Caki2 (cell line): ENCODE measurements at regions not wholly inside any gene's neighbourhood (a gene's known extent, or its start where the extent isn't known, plus 50 kb on each side); places are given as distances from the start of the nearest gene placed in this dataset.
"Not testable (repeated sequence)": the region's sequence is repeated elsewhere in the genome, so short reads cannot be mapped to it uniquely, and the experiment has no call there.

Experiments
- DNase-seq: peaks from one replicate; pipeline ENCODE4 v3.0.0-alpha.2; 2015; ENCODE audit warnings: low read depth
- in situ Hi-C: cut with HindIII; loops from 2 replicates; pipeline ENCODE4 v1.10.0; 2016; ENCODE audit warnings: low sequenced_read_pairs, low pct_unique_long_range_greater_than_20kb, mixed read lengths

DNA sequence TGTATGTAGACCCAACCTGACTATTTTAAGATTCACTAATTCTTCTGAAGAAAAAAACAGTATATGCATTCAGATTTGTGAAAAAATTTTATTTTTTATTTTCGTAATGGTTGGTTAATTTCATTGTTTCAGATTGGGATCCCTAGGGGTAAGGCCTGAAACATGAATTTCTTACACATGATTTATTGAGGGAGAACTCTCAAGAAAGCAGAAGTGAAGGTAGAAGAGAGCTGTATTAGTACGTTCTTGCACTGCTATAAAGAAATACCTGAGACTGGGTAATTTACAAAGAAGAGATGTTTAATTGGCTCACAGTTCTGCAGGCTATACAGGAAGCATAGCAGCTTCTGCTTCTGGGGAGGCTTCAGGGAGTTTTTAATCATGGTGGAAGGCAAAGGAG lies 611.9 kb upstream of the TECRL start:
- in situ Hi-C loops = no loop called here

DNA sequence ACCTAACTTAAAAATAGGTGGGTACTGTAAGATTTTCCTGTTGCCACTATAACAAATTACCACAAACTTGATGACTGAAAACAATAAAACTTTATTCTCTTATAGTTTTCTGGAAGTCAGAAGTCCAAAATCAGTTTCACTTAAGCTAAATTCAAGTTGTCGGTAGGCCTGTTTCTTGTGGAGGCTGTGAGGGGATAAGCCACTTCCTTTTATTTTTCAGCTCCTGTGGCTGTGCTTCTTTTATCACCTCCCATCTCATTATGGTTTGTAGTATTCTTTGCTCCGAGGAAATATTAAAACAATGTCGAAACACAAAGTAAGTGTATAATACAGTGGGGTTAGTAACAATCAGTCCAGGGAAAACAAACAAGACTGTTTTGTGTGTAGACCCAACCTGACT lies 610.5 kb upstream of the TECRL start:
- DNase-seq = no peak
- in situ Hi-C loops = no loop called here

More for the DNA sequence above, 611.9 kb upstream of the TECRL start:
- no peak for DNase-seq

DNA sequence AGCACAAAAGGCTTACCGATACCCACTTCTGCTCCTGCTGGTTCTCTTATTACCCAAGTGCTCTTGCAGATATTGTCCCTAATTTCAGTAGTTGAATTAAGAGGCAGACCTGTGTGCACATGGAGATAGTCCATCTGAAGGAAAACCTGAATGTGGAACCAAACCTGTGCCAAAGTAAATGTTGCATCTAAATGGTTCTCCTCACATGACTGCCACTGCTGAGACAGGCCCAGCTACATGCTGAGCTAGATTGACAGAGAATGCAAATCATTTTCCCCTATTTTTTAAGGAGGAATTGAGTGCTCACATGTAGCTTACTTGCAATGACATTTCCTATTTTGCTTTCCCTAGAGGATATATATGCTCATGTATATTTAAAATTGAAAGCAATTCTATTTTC lies 609.1 kb upstream of the TECRL start:
- in situ Hi-C loops = no loop called here

DNA sequence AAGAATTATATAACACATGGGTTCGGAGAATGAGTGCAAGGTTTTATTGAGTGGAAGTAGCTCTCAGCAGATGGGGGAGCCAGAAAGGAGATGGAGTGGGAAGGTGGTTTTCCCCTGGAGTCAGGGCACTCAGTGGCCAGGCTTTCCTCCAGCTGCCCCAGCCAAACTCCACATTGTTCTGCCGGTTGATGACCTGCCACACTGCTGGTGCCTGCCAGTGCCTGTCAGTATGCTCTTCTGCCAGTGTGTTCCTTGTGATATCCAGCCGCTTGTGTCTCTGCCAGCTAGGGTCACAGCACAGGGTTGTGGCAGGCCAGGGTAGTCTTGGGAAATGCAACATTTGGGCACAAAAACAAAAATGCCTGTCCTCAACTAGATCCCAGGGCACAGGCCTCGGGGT lies 604.8 kb upstream of the TECRL start:
- DNase-seq = no peak
- in situ Hi-C loops = no loop called here

More for the DNA sequence above, 609.1 kb upstream of the TECRL start:
- DNase-seq = no peak

DNA sequence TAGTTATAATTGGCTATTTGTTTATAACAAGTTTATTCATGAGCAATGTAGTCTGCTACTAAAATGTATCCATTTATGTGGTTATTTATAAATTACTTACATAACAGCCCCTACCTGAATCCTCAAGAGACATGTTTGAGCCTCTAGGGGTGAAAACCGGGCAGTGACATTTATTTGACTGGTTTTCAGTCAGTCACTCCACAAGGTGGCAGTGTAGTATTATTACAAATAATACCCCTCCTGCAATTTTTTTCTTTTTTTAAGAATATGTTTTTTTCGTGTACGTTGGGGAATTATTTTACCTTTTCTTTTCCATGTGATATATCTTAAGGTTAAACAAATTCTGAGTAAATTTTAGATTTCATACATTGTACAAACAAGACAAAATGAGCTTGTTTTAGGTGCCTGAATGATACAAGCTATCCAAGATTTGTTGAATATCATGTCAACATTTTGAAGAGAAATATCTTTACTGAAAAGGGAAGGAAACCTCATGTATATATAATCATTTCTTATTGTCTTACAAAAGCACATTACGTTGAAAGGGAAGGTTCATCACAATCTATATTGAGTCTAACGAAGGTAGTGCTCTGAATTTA lies 598.7 kb upstream of the TECRL start:
- peak; percentile 23 for DNase-seq
- in situ Hi-C loops = no loop called here

DNA sequence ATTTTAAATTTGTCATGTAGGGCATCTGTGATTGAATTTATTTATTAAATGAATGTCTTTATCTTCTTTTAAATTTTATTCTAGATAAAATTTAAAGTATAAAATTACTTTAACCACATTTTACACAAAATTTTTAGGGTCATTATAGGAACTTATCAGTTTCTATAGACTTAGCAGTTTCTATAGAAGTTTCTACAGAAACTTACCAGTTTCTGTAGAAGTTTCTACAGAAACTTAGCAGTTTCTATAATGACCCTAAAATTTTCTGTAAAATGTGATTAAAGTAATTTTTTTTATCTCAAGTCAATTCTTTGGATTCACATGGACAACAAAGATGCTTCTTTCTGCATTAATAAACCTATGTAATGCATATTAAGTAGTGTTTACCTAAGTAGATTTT lies 565.9 kb upstream of the TECRL start:
- in situ Hi-C loops = no loop called here
- no peak for DNase-seq

DNA sequence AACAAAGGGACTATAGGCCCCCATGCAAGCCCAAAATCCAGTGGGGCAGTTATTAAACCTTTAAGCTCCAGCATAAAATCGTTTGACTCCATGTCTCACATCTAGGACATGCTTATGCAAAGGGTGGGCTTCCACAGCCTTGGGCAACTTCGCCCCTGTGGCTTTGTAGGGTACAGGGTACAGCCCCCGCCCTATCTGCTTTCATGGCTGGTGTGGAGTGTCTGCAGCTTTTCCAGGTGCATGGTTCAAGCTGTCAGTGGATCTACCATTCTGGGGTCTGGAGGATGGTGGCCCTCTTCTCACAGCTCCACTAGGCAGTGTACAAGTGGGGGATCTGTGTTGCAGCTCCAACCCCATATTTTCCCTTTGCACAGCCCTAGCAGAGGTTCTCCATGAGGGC lies 559.8 kb upstream of the TECRL start:
- in situ Hi-C loops = no loop called here

DNA sequence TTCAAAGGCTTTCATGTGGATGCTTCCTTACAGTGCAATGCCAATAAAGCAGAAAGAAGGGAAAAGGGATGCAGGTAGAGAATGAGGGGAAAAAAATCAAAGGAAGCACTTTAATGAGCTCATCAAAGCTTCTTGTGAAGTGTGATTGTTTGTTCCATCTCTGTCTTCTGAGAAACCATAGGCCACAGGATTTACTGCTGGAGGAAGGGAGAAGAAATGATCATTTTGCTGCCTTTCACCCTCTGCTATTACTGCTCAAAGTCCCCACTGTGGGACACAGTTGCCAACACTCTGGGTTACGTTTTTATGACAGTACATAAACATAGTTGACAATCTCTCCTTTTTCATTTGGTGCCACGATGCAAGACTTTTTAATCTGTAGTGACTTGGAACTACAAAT lies 558.0 kb upstream of the TECRL start:
- in situ Hi-C loops = no loop called here
- no peak for DNase-seq

More for the DNA sequence above, 559.8 kb upstream of the TECRL start:
- DNase-seq = no peak

DNA sequence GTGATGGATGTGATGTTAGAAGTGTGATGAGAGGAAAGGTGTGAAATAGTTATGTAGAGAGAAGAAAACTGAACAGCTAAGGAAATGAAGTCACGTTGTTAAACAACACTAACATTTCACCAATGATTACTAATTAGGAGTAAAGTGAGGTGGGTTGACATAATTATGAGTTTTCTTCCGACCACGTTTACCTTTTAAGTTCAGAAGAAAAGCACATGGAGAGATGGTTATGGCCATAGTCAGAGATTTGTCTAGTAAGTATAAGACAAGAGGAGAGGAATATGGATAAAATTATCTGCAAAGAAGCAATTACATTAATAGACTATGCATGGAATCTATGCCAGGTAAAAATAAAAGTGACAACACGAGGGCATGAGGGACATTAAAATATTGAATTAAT lies 551.3 kb upstream of the TECRL start:
- in situ Hi-C loops = no loop called here
- DNase-seq = no peak

DNA sequence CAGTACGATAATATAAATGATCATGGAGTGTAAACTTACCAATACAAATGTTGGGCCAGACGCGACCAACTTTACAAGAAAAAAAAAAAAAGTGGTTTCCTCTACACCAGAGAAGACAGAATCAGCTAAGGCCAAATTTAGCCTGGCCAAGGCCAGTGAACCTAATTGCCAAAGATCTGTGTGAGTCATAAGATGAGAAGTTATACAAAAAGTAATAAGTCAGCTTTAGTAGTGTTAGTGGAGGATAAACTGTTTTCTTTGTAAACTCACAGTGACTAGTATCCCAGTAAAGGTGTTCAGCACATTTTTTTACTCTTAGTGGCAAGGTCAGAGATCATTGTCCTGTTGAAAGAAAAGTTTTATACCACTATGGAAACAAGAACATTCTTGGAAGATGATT lies 531.4 kb upstream of the TECRL start:
- peak; percentile 70 for DNase-seq
- in situ Hi-C loops = no loop called here

DNA sequence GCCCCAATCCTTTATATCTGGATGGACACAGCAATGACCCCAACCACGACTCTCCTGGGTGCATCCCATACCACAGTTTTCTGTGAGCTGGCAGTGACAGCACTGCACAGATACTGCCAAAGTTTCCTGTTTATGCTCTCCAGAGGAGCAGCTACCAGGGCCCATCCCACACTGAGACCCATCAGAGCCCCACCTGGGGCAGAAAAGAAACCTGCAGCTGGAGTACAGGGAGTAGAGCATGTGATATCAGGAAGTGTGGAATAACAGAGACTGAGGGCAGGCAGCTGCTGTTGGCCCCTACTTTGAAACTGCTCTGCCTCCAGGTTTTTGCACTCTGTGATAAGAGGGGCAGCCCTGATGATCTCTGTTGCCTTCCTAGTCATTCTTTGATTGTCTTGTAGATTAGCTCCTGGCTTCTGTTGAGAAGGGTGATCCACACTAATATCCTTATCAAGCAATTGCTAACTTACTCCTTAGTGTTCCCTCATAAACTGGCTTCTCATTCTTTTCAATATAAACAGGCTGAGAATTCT lies 526.3 kb upstream of the TECRL start:
- in situ Hi-C loops = no loop called here
- DNase-seq = no peak

DNA sequence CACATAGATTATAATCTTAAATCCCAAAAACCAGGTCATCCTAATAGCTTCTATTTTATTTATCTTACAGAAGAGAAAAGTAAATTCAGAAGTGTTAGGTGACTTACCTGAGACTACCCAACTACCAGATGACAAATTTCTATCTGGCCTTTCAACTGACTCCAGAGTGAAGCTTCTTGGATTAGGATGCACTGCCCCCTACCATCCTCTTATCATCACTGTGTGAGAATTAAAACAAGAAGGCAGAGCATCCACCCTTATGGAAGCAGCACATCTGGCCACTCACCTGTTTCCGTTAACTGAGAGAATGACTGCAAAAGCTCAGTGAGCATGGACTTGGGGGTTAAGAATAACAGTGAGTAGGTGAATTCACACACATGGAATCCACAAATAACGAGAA lies 502.6 kb upstream of the TECRL start:
- no peak for DNase-seq
- in situ Hi-C loops = no loop called here

DNA sequence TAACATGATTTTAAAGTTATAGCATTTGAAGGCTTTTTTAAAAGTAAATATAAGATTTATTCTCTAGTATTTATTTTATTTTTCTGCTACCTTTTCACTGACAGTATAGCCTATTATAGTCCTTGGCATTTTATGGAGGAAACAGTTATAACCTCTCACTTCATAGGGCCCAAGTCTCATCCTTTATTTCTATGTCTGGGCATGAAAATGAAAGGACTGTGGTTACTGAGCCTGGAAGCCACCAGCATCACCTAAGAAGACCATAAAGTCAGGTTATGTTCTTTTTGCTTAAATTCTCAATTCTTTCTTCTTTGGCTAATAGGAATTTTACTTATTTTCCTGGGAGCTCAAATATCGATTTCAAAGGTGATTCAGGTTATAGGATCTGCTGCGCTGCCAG lies 494.7 kb upstream of the TECRL start:
- in situ Hi-C loops = no loop called here
- no peak for DNase-seq

DNA sequence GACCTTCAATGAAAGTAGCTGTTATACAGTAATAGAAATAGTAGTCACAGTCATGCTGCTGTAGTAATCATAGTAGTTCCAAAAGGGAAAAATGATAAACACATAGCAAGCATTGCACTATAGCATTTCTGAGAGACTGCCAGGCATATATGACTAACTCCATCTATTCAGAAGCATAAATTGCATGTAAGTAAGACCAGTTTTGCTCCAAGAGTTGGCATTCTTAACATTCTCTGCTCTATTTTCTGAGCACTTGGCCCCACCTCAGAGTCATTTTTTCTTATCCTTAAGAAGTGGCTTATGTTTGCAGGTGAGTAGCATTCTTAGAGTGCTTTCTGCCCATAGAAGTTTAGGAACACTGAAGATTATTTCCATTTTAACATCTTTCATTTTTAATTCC lies 490.3 kb upstream of the TECRL start:
- in situ Hi-C loops = no loop called here
- no peak for DNase-seq

DNA sequence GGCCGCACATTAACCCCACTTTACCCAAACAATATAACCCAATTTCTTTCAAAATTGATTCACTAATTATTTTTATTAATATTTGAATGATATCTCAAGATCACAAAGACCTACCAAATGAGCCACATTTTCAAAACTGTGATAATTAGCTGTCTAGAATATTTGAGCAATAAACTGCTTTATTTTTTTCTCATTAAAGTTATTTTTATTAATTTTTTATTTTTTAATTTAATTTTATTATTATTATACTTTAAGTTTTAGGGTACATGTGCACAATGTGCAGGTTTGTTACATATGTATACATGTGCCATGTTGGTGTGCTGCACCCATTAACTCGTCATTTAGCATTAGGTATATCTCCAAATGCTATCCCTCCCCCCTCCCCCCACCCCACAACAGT lies 489.8 kb upstream of the TECRL start:
- DNase-seq, in situ Hi-C loops: not testable (repeated sequence)

DNA sequence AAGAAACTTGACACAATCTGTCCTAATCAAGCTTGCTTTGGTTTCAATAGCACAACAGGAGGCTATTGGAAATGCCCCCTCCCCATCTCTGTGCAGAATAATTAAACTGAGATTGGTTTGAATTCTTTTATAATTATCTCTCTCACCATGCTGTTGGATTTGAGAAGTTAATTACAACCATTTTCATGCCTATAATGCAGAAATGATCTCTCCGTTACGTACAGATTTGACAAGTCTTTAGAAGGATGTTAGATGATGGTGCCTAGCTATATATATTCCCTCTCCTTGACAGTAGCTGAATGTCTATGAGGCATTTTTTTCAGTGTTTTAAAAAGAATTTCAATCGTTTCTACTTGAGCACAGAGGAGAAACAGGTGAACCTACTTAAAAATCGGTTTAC lies 488.4 kb upstream of the TECRL start:
- in situ Hi-C loops = no loop called here
- no peak for DNase-seq

DNA sequence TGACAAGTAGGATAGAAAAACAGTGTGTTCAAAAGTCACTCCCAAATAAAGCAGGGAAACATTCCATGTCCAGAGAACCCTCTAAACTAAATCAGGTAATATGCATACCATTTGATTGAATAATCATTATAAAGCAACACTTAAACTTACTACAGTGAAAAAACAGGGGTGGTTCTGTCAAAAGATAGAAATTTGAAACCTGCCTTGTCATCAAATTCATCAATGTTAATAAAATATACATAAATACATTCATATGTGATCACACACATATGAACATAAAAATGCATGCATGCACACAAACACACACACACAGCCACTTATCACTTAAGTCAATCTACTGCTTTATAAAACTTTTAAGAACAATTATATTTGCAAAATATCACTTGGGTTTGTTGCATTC lies 485.8 kb upstream of the TECRL start:
- no peak for DNase-seq
- in situ Hi-C loops = no loop called here

DNA sequence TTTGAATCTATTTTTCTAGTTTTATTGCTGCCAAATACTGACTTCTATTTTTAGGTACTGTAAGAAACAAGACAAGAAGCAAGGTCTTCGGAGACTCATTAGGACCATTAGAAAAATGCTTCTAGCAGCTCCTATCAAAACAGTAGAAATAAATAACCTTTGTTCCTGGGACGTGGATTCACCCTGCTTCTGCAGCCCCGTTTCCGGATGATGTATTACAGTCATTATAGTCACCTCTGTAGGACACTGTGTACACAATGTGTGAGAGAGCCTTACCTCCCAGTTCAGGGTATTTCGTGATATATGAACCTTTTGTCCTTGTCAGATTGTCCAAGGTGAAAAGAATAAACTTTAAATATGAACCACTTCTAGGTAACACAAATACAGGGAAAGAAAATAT lies 484.0 kb upstream of the TECRL start:
- DNase-seq = no peak
- in situ Hi-C loops = no loop called here

DNA sequence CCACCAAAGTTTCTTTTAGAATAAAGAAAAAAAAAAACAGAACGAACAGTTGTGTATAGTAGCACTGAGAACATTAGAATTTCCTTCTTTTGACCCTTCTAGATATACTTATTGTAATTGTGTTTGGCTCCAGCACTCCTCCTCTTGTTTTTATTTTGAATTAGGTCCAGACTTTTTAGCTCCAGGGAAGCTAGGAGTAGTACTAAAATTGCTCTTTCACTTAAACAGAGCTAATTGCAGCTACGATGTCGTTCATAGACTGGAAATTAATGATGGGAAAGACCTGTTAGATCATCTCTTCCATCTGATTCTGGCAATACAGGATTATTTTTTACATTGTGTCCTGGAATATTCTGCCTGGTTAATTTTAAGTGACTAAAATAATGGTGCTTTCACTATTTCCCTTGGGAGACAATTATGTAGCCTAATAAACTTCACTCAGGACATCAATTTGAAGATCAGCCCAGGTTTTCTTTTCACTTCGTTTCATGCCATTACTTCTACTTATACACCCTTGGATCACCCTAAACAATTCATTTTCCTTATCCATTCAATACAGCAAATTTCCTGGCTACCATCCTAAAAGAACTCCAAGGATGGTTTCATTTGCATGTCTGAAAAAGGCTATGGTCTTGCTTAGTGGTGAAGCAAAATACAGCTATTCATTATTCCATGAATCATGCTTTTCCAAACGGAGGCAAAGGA lies 480.8 kb upstream of the TECRL start:
- in situ Hi-C loops = no loop called here
- DNase-seq = no peak
